NB4 (cell line): ENCODE measurements at regions not wholly inside any gene's neighbourhood (a gene's known extent, or its start where the extent isn't known, plus 50 kb on each side); places are given as distances from the start of the nearest gene placed in this dataset.
"Not testable (repeated sequence)": the region's sequence is repeated elsewhere in the genome, so short reads cannot be mapped to it uniquely, and the experiment has no call there.

ENCODE experiments used
- DNase-seq: peaks from one replicate; pipeline ENCODE4 v3.0.0; 2010; ENCODE audit warnings: low read depth
- H3K4me3 ChIP-seq: one replicate; pipeline ENCODE4 v1.5.1; 2011; ENCODE audit warnings: mild to moderate bottlenecking, low read depth, low read length, moderate library complexity
- MYC ChIP-seq: IDR thresholded peaks from 2 replicates; pipeline ENCODE4 v1.6.1; 2011; ENCODE audit warnings: low read depth, low read length
- POLR2A ChIP-seq: IDR thresholded peaks from 2 replicates; pipeline ENCODE4 v1.6.1; 2011; ENCODE audit warnings: mild to moderate bottlenecking; ENCODE audit not compliant: insufficient read length; ENCODE audit errors: extremely low read depth
- TF ChIP-seq, protein P1 (sequence below): IDR thresholded peaks from 2 replicates; pipeline ENCODE4 v1.6.1; 2011; ENCODE audit warnings: low read depth, low read length
- TF ChIP-seq, protein P2 (sequence below): IDR thresholded peaks from one replicate; pipeline ENCODE4 v1.5.1; 2012; ENCODE audit warnings: low read depth, low read length

DNA sequence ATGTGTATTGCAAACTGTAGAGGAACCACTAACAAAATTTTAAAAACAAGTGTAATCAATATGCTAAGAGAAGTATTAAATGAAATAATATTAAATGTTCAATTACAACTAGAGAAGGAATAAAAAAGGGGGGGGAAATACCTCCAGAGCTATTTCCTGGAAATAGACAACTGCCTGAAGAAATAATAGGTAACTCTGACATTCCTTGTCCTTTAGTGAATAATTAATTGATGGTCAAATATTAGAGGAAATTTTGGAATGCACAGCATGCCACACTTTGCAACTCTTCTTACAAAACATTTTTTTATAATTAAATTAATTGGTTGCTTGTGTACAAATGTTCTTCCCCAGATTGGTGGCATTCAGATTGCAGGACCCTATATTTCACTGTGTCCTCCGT, 342.6 kb upstream of the COL8A1 start:
- DNase-seq = no peak

DNA sequence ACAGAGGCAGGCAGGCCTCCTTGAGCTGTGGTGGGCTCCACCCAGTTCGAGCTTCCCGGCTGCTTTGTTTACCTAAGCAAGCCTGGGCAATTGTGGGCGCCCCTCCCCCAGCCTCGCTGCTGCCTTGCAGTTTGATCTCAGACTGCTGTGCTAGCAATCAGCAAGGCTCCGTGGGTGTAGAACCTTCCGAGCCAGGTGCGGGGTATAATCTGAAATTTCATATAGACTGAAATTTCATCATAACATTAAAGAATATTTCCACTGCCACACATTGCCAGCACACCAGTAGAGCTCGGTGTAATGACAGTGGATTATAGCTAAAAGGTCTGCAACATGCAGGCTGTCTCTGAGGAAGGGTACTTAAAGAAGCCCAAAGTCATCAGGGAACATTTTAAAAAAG, 344.3 kb upstream of the COL8A1 start:
- DNase-seq, H3K4me3 ChIP-seq: not testable (repeated sequence)

More for the DNA sequence above, 342.6 kb upstream of the COL8A1 start:
- no peak overlapping the region for H3K4me3 ChIP-seq
- TF ChIP-seq, protein P1, sequence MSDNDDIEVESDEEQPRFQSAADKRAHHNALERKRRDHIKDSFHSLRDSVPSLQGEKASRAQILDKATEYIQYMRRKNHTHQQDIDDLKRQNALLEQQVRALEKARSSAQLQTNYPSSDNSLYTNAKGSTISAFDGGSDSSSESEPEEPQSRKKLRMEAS = no peak
- TF ChIP-seq MYC (no peak), POLR2A (no peak)
- TF ChIP-seq, protein P2, sequence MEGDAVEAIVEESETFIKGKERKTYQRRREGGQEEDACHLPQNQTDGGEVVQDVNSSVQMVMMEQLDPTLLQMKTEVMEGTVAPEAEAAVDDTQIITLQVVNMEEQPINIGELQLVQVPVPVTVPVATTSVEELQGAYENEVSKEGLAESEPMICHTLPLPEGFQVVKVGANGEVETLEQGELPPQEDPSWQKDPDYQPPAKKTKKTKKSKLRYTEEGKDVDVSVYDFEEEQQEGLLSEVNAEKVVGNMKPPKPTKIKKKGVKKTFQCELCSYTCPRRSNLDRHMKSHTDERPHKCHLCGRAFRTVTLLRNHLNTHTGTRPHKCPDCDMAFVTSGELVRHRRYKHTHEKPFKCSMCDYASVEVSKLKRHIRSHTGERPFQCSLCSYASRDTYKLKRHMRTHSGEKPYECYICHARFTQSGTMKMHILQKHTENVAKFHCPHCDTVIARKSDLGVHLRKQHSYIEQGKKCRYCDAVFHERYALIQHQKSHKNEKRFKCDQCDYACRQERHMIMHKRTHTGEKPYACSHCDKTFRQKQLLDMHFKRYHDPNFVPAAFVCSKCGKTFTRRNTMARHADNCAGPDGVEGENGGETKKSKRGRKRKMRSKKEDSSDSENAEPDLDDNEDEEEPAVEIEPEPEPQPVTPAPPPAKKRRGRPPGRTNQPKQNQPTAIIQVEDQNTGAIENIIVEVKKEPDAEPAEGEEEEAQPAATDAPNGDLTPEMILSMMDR = no peak

DNA sequence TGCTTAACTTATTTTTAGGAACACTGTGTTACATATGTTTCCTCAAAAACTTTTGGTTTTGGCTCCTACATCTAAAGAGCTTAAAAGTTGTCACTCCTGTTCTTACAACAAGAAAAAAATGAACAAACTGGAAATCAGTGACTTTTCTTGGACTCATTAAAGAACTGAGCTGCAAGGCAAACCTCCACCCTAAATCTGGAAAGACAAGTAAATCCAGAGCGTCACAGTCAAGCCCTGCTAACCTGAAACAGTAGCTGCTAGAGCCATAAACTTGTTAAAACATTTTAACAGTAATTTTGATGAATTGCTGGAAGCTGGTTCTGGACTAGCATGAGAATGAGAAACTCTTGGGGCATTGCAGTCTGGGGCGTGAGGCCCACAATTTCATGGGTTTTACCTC, 350.5 kb upstream of the COL8A1 start:
- no peak overlapping the region for H3K4me3 ChIP-seq
- DNase-seq = no peak
- TF ChIP-seq POLR2A (no peak), MYC (no peak)
- TF ChIP-seq, protein P2 = no peak
- TF ChIP-seq, protein P1 = no peak

DNA sequence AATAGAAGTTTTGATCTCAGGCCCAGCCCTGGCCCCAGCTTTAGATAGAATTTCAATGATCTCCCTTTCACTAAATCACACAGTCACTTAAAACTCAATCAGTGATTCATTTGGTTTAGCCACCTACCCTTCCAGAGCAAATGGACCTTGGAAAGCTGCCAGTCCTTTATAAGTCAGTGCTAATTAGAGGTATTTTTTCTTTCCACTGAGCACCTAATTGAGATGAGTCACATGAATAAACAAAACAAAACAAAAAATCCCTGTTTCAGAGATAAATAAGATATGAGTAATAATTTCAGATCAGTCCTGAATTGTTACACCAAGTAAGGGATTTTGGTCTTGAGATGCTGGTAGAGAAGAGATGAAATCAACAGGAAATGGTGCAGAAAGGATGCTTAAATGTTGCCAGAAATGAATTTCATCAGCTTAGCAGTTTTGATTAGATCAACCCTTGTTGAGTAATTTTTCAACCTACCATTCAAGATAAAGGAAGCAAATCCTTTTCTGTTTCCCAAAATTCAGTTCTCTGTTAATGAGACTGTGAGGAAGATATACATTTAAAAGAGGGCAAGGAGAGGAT, 352.0 kb upstream of the COL8A1 start:
- no peak overlapping the region for H3K4me3 ChIP-seq

DNA sequence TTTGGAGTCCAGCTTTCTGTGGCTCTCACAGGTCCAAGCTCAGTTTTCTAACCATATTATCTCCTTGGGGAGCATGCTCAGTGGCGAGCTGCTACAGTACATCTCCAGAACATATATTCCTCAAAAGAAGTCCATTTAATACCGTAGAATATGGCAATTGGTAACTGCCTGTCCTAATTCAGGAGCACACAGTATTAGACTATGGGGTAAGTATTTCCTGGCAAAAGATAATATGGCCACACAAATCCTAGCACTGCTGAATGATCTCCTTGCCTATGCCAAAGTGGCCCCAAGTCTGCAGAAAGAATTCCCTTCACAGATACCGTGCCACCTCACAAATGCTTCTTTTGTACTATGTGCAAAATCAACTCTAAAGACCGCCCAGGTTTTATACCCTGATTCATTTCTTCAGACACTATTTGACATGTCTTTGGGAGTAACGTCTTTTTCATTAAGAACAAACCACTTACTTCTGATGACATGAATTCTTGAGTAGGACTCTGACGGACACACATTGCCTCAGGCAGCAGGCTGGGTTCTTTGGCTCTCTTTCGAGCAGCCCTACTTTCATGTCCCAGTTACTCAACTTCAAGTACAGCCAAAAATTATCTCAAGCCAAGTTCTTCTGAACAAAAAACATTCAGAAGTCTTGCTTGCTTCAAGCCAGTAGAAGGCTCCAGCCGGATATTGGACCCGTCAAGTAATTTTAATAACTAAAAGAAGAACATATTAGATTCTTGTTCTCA, 368.3 kb upstream of the DCBLD2 start:
- DNase-seq = no peak
- TF ChIP-seq, protein P2 = no peak
- no peak for TF ChIP-seq POLR2A
- no peak for TF ChIP-seq MYC
- TF ChIP-seq, protein P1 = no peak
- H3K4me3 ChIP-seq = no peak overlapping the region

More for the DNA sequence above, 352.0 kb upstream of the COL8A1 start:
- no peak for DNase-seq
- TF ChIP-seq, protein P2 = no peak
- TF ChIP-seq, protein P1 = no peak
- TF ChIP-seq MYC = no peak
- no peak for TF ChIP-seq POLR2A

DNA sequence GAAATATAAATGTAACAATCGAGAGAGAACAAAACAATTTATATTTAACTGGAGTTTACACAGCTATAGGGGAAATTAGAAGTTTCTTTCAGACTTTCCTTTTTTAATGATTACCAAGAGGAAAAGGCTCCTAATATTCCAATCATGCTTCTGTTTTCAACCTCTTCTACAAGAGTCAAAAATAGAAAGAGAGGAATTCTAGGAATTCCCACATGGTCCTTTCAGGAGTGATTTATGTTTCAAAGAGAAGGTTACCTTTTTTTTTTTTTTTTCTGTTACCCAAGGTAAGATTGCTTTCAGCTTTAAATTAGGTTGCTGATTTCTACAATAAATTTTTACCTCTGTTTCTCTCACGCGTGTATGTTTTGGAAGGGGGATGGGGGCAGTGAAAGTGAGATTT, 355.3 kb upstream of the DCBLD2 start:
- H3K4me3 ChIP-seq = no peak overlapping the region
- DNase-seq = no peak
- no peak for TF ChIP-seq POLR2A
- TF ChIP-seq MYC = no peak
- TF ChIP-seq, protein P1 = no peak
- TF ChIP-seq, protein P2 = no peak
